WTC11 (cell line): ENCODE measurements at regions not wholly inside any gene's neighbourhood (a gene's known extent, or its start where the extent isn't known, plus 50 kb on each side); places are given as distances from the start of the nearest gene placed in this dataset.

ENCODE experiments used
- ATAC-seq: fragments of 200-7000 bp; cut with Tn5 transposase; 2 replicates; pipeline ENCODE4 v1.10.0; 2021; ENCODE audit warnings: mild to moderate bottlenecking, moderate library complexity
- CTCF ChIA-PET: fragments of 300-600 bp; sonication (Branson Sonifier 250); formaldehyde crosslinking; loops from one replicate; lab custom pipeline; 2021; ENCODE audit warnings: antibody characterized with exemption; lab: Charles Lee
- POLR2A ChIA-PET: fragments of 350-600 bp; sonication (Branson Sonifier 250); formaldehyde crosslinking; loops from one replicate; lab custom pipeline; 2021; ENCODE audit warnings: antibody characterized with exemption; lab: Charles Lee
- DNase-seq: peaks from one replicate; pipeline ENCODE4 v3.0.0; 2021; ENCODE audit warnings: low spot score
- H3K27ac Mint-ChIP-seq: 2 replicates; pipeline ENCODE4 v1.8.0; 2021; ENCODE audit warnings: mixed read lengths
- H3K27me3 Mint-ChIP-seq: 2 replicates; pipeline ENCODE4 v1.8.0; 2021; ENCODE audit warnings: low read depth, mild to moderate bottlenecking, moderate library complexity, mixed read lengths
- H3K36me3 Mint-ChIP-seq: 2 replicates; pipeline ENCODE4 v1.8.0; 2021; ENCODE audit warnings: mixed read lengths
- H3K4me1 Mint-ChIP-seq: 2 replicates; pipeline ENCODE4 v1.8.0; 2022; ENCODE audit warnings: mixed read lengths
- H3K4me3 Mint-ChIP-seq: 2 replicates; pipeline ENCODE4 v1.8.0; 2021; ENCODE audit warnings: mild to moderate bottlenecking, moderate library complexity, mixed read lengths
- H3K9me3 Mint-ChIP-seq: 2 replicates; pipeline ENCODE4 v1.8.0; 2021; ENCODE audit warnings: mixed read lengths
- AFF4 ChIP-seq: sonication (generic); formaldehyde crosslinking; IDR thresholded peaks from 2 replicates; pipeline ENCODE4 v1.8.1; 2023; ENCODE audit warnings: mild to moderate bottlenecking, missing genetic modification reagents, borderline replicate concordance
- ATF2 ChIP-seq: sonication (generic); formaldehyde crosslinking; IDR thresholded peaks from 2 replicates; pipeline ENCODE4 v1.8.1; 2022; ENCODE audit warnings: low read depth, missing genetic modification reagents, borderline replicate concordance
- CBFB ChIP-seq: sonication (generic); formaldehyde crosslinking; IDR thresholded peaks from 2 replicates; pipeline ENCODE4 v1.8.1; 2022; ENCODE audit warnings: mild to moderate bottlenecking, low read depth, missing genetic modification reagents
- CREM ChIP-seq: sonication (generic); formaldehyde crosslinking; IDR thresholded peaks from 2 replicates; pipeline ENCODE4 v1.8.1; 2022; ENCODE audit warnings: mild to moderate bottlenecking, missing genetic modification reagents, moderate library complexity
- CTCF ChIP-seq: fragments of 200-600 bp; IDR thresholded peaks from 2 replicates; pipeline ENCODE4 v1.8.0; 2022; ENCODE audit warnings: antibody characterized with exemption
- E2F4 ChIP-seq: sonication (generic); formaldehyde crosslinking; IDR thresholded peaks from 2 replicates; pipeline ENCODE4 v1.8.1; 2022; ENCODE audit warnings: low read depth, mild to moderate bottlenecking, moderate library complexity, missing genetic modification reagents, borderline replicate concordance
- FOXK1 ChIP-seq: sonication (generic); formaldehyde crosslinking; IDR thresholded peaks from 2 replicates; pipeline ENCODE4 v1.8.0; 2022; ENCODE audit warnings: mild to moderate bottlenecking, moderate library complexity, missing genetic modification reagents
- OVOL2 ChIP-seq: fragments of 250-450 bp; sonication (Bioruptor Pico); IDR thresholded peaks from 2 replicates; pipeline ENCODE4 v1.9.0; 2021; ENCODE audit warnings: mild to moderate bottlenecking, borderline replicate concordance
- PRDM15 ChIP-seq: sonication (generic); formaldehyde crosslinking; IDR thresholded peaks from 2 replicates; pipeline ENCODE4 v1.8.0; 2022; ENCODE audit warnings: missing genetic modification reagents
- SOX15 ChIP-seq: fragments of 250-450 bp; sonication (Bioruptor Pico); IDR thresholded peaks from 2 replicates; pipeline ENCODE4 v1.9.0; 2021; ENCODE audit warnings: mild to moderate bottlenecking
- TCF7 ChIP-seq: sonication (generic); formaldehyde crosslinking; IDR thresholded peaks from 2 replicates; pipeline ENCODE4 v1.8.0; 2022; ENCODE audit warnings: mild to moderate bottlenecking, low read depth, missing genetic modification reagents, moderate library complexity
- TEAD1 ChIP-seq: sonication (generic); formaldehyde crosslinking; IDR thresholded peaks from 2 replicates; pipeline ENCODE4 v1.8.0; 2022; ENCODE audit warnings: mild to moderate bottlenecking, missing genetic modification reagents
- USF1 ChIP-seq: sonication (generic); formaldehyde crosslinking; IDR thresholded peaks from 2 replicates; pipeline ENCODE4 v1.8.0; 2022; ENCODE audit warnings: mild to moderate bottlenecking, missing genetic modification reagents
- USF2 ChIP-seq: sonication (generic); formaldehyde crosslinking; IDR thresholded peaks from 2 replicates; pipeline ENCODE4 v1.8.1; 2023; ENCODE audit warnings: mild to moderate bottlenecking, missing genetic modification reagents, moderate library complexity
- ZNF317 ChIP-seq: sonication (generic); formaldehyde crosslinking; IDR thresholded peaks from 2 replicates; pipeline ENCODE4 v1.8.1; 2023; ENCODE audit warnings: low read depth, mild to moderate bottlenecking, moderate library complexity, missing genetic modification reagents, borderline replicate concordance
- ZNF396 ChIP-seq: fragments of 250-450 bp; sonication (Bioruptor Pico); IDR thresholded peaks from 2 replicates; pipeline ENCODE4 v1.8.0; 2021; ENCODE audit warnings: mild to moderate bottlenecking, moderate library complexity, borderline replicate concordance
- ZNF416 ChIP-seq: fragments of 250-450 bp; sonication (Bioruptor Pico); IDR thresholded peaks from 2 replicates; pipeline ENCODE4 v1.9.0; 2021; ENCODE audit warnings: mild to moderate bottlenecking, inconsistent platforms
- ZNF512 ChIP-seq: sonication (generic); formaldehyde crosslinking; IDR thresholded peaks from 2 replicates; pipeline ENCODE4 v1.8.1; 2022; ENCODE audit warnings: missing genetic modification reagents, borderline replicate concordance
- ZNF671 ChIP-seq: fragments of 250-450 bp; sonication (Bioruptor Pico); IDR thresholded peaks from 2 replicates; pipeline ENCODE4 v1.8.0; 2021; ENCODE audit warnings: mild to moderate bottlenecking

- TF ChIP-seq SOX15 (CRISPR knock-in tag) (no peak), CBFB (CRISPR knock-in tag) (no peak)
These were observed 134.9 kb upstream of the ZBTB20 start (continued) for GRCh38 chr3:115281697-115282675.

GRCh38 chr3:115284980-115285379 lies 137.9 kb upstream of the ZBTB20 start:
- Mint-ChIP-seq H3K9me3 (no peaks in the 10 kb centered on the region), H3K4me1 (no peaks in the 10 kb centered on the region), H3K27ac (no peak overlapping the region), H3K4me3 (no peak overlapping the region), H3K27me3 (no peaks in the 10 kb centered on the region), H3K36me3 (no peaks in the 10 kb centered on the region)
- DNase-seq (no peak), ATAC-seq (no peak)
- CTCF ChIA-PET, result no interaction called here
- POLR2A ChIA-PET, result no interaction called here
- TF ChIP-seq SOX15 (CRISPR knock-in tag), result no peak
- TF ChIP-seq ATF2 (CRISPR knock-in tag), result no peak
- TF ChIP-seq ZNF416 (CRISPR knock-in tag), result no peak
- no peak for TF ChIP-seq ZNF317 (CRISPR knock-in tag)
- TF ChIP-seq USF1 (CRISPR knock-in tag), result no peak
- no peak for TF ChIP-seq CBFB (CRISPR knock-in tag)
- TF ChIP-seq FOXK1 (CRISPR knock-in tag), result no peak
- TF ChIP-seq TEAD1 (CRISPR knock-in tag), result no peak
- TF ChIP-seq CREM (CRISPR knock-in tag), result no peak
- TF ChIP-seq ZNF512 (CRISPR knock-in tag), result no peak
- TF ChIP-seq CTCF, result no peak
- no peak for TF ChIP-seq E2F4 (CRISPR knock-in tag)
- TF ChIP-seq ZNF671, result no peak
- TF ChIP-seq AFF4 (CRISPR knock-in tag), result no peak
- TF ChIP-seq OVOL2 (CRISPR knock-in tag), result no peak
- no peak for TF ChIP-seq ZNF396 (CRISPR knock-in tag)
- TF ChIP-seq USF2, result no peak
- no peak for TF ChIP-seq TCF7 (CRISPR knock-in tag)
- no peak for TF ChIP-seq PRDM15 (CRISPR knock-in tag)
